ENCODE measurements at regions not wholly inside any gene's neighbourhood (a gene's known extent, or its start where the extent isn't known, plus 50 kb on each side); places are given as distances from the start of the nearest gene placed in this dataset.

DNA sequence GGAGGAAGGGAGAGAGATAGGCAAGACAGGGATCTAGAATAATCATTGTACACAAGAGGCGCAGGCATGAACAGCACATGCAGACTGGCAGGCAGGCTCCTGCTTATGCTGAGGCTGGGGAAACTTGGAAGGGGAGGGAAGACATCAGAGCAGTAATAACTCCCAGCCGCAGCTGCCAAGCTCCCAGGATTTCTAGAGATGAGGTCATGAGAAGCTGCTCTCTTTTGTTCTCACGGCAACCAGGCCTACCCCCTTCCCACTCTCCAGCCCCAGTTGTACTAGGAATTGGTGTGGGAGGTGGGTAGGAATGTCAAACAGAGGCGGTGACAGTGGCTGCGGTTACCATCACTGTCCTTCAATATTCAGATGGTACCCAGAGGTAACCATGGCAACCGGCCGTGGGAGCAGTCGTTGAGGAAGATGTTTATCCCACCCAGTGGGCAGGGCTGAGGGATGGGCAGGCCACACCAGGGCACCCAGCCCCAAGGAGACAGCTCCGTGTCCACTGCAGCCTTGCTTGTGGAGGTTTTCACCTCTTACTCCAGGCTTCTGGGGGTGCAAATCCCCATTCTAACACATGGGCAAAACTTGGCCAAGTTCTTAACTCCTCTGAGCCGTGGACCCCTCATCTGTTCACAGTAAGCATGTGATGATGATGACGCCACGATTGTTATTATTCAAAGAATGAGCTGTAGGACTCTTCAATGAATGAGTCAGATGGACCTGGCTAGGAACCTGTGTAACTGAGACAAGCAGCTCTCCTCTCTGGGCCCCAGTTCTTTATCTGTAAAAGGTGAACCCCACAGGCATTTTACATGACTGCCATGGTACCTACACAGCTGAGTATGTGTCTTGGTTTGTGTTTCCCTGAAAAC, 360.8 kb upstream of the PROK2 start:
- H3K27ac ChIP-seq = no peak overlapping the region
- TF ChIP-seq CTCF (IDR thresholded peaks at IDR 0.05) = no peak
- no peak for TF ChIP-seq ZFX (IDR thresholded peaks at IDR 0.05; ENCODE audit: borderline replicate concordance)

- H3K27ac ChIP-seq = no peak overlapping the region
- TF ChIP-seq ZFX (IDR thresholded peaks at IDR 0.05; ENCODE audit: borderline replicate concordance) = no peak
- TF ChIP-seq CTCF (IDR thresholded peaks at IDR 0.05) = no peak
These were observed 360.0 kb upstream of the PROK2 start for GRCh38 chr3:72144773-72145505.

GRCh38 chr3:72143966-72144717, 359.2 kb upstream of the PROK2 start:
- TF ChIP-seq CTCF (IDR thresholded peaks at IDR 0.05) (no peak), ZFX (IDR thresholded peaks at IDR 0.05; ENCODE audit: borderline replicate concordance) (no peak)
- no peak overlapping the region for H3K27ac ChIP-seq

- TF ChIP-seq ZFX (IDR thresholded peaks at IDR 0.05; ENCODE audit: borderline replicate concordance) = no peak
- no peak for TF ChIP-seq CTCF (IDR thresholded peaks at IDR 0.05)
- H3K27ac ChIP-seq = no peak overlapping the region
These were observed 358.4 kb upstream of the PROK2 start for GRCh38 chr3:72143322-72143721.

- no peak for TF ChIP-seq CTCF (IDR thresholded peaks at IDR 0.05)
- no peak for TF ChIP-seq ZFX (IDR thresholded peaks at IDR 0.05; ENCODE audit: borderline replicate concordance)
- H3K27ac ChIP-seq = no peak overlapping the region
These were observed 357.1 kb upstream of the PROK2 start for GRCh38 chr3:72142028-72142427.

- no peak overlapping the region for H3K27ac ChIP-seq
- no peak for TF ChIP-seq ZFX (IDR thresholded peaks at IDR 0.05; ENCODE audit: borderline replicate concordance)
- TF ChIP-seq CTCF (IDR thresholded peaks at IDR 0.05) = no peak
These were observed 356.3 kb upstream of the PROK2 start for GRCh38 chr3:72141264-72141663.
